Heart left ventricle (tissue), 16 donors: ENCODE measurements at regions not wholly inside any gene's neighbourhood (a gene's known extent, or its start where the extent isn't known, plus 50 kb on each side); places are given as distances from the start of the nearest gene placed in this dataset.

Source experiments
- ATAC-seq, 4 donors: fragments of 200-7000 bp; cut with Tn5 transposase; one replicate each; pipeline ENCODE4 v1.9.1; 2020 to 2022; ENCODE audit warnings: moderate library complexity in 4 of 4, mild to moderate bottlenecking in 3 of 4, moderate number of reproducible peaks in 1 of 4
- DNase-seq, 5 donors: peaks; one replicate each; pipeline ENCODE4 v3.0.0-alpha.2; 2020
- H3K27ac ChIP-seq, 12 donors: fragments of 200-600 bp; sonication (generic) in 4 of 12; one replicate each; pipeline versions ENCODE4 v1.5.0 to v1.8.0; 2016 to 2022; ENCODE audit warnings: mild to moderate bottlenecking in 2 of 12
- H3K27me3 ChIP-seq, 9 donors: fragments of 200-600 bp; sonication (generic) in 2 of 9; one replicate each; pipeline versions ENCODE4 v1.5.1 to v1.8.0; 2016 to 2022; ENCODE audit warnings: mild to moderate bottlenecking in 3 of 9
- H3K36me3 ChIP-seq, 9 donors: fragments of 200-600 bp; sonication (generic) in 2 of 9; one replicate each; pipeline versions ENCODE4 v1.5.0 to v1.8.0; 2018 to 2022; ENCODE audit warnings: mild to moderate bottlenecking in 2 of 9
- H3K4me1 ChIP-seq, 12 donors: fragments of 200-600 bp; sonication (generic) in 4 of 12; one replicate each; pipeline versions ENCODE4 v1.5.0 to v1.8.0; 2016 to 2022; ENCODE audit warnings: mild to moderate bottlenecking in 3 of 12
- H3K4me3 ChIP-seq, 12 donors: fragments of 200-600 bp; sonication (generic) in 4 of 12; one replicate each; pipeline versions ENCODE4 v1.5.0 to v1.8.0; 2017 to 2022; ENCODE audit warnings: mild to moderate bottlenecking in 9 of 12, moderate library complexity in 4 of 12
- H3K9me3 ChIP-seq, 12 donors: fragments of 200-600 bp; sonication (generic) in 4 of 12; one replicate each; pipeline versions ENCODE4 v1.5.0 to v1.8.0; 2016 to 2022; ENCODE audit warnings: mild to moderate bottlenecking in 1 of 12
- POLR2A ChIP-seq, 2 donors: fragments of 450-650 bp; IDR thresholded peaks; one replicate each; pipeline ENCODE4 v1.6.1; 2017; ENCODE audit warnings: antibody characterized with exemption in 2 of 2, mild to moderate bottlenecking in 2 of 2, moderate library complexity in 2 of 2
- WGBS, 4 donors: extraction: QIAGEN DNeasy Blood & Tissue Kit in 2 of 4; methylation state at CpG; one replicate each; pipeline versions ENCODE4 v1.1.5 to v1.1.7; 2013 to 2018; 5-methylcytosine and 5-hydroxymethylcytosine counted together
- intact Hi-C, 10 donors: fragments of 100-400 bp; cut with DNase I; formaldehyde crosslinking; loops; one replicate each; pipeline versions ENCODE4 v1.11.1 to v1.14.2; 2022
- TF ChIP-seq, protein P1 (sequence below), 12 donors: fragments of 200-600 bp; sonication (generic) in 4 of 12; IDR thresholded peaks; one replicate each; pipeline versions ENCODE4 v1.5.0 to v1.8.0; 2018 to 2022; ENCODE audit warnings: antibody characterized with exemption in 12 of 12, mild to moderate bottlenecking in 5 of 12
- donor health status: ischemic (EF 13 %, LVEDD 7.1; RV severe dilation, severe dysfunction).
- donor health status: healthy with polysubstance abuse.
- donor health status: DM: no; HTN: yes; CAD: no.
- donor health status: DM: no; HTN: no; CAD: no.
- donor health status: ischemic (EF 25% LVEDD 6.9; RV normal size, moderate dysfunction).
- donor health status: ischemic (EF 25% LVEDD 5.7; RV mildly dilated, moderate dysfunction).
- donor health status: healthy.
- donor health status: DM: yes; HTN: yes; CAD: no.
- donor health status: ischemic (EF 35%, LVEDD 5.7; RV mildly dilated, moderate dysfunction).
- donor health status: nonischemic (EF 11% LVEDD 7.7; RV severe dilation, severe dysfunction).
- donor health status: DM: yes; HTN: yes; CAD: no.
- donor health status: PGD.
- donor health status: ischemic (EF 29% LVEDD 5.4; RV normal size, mild dysfunction).
- donor health status: nonischemic (EF 23%, LVEDD 6.1; RV moderate dilation, normal function).

DNA sequence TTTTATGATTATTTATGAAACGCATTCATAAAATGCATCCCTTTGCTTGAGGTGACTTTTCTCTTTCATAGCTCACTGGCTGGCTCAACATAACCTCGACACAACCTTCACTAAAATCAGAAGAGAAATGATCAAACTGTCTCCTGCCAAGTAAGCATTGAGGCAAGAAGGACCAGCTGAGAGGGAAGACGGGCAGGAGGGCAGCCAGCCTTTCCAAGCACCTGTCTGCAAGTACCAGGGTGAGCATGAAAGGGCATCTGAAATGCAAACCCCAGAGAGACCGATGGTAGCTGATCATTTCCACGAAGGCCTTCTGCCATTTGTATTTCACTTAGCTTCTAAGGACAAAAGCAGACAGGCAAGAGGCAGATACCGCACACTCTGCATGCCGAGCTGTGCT, 52.1 kb upstream of the RPH3AL start:
- ATAC-seq (no peak), DNase-seq (no peak)
- intact Hi-C loops: no loop called here
- Histone ChIP-seq H3K4me3 (no peak overlapping the region), H3K36me3 (no peaks in the 10 kb centered on the region), H3K9me3 (no peaks in the 10 kb centered on the region), H3K27ac (no peak overlapping the region), H3K4me1 (peaks cover 0 to 5% (median 0%) of the 10 kb centered on the region in 12 donors), H3K27me3 (no peaks in the 10 kb centered on the region)
- 78 to 87% (median 84%) methylated on average over 7 of the region's 7 CpGs for WGBS, 4 donors
- TF ChIP-seq, protein P1, sequence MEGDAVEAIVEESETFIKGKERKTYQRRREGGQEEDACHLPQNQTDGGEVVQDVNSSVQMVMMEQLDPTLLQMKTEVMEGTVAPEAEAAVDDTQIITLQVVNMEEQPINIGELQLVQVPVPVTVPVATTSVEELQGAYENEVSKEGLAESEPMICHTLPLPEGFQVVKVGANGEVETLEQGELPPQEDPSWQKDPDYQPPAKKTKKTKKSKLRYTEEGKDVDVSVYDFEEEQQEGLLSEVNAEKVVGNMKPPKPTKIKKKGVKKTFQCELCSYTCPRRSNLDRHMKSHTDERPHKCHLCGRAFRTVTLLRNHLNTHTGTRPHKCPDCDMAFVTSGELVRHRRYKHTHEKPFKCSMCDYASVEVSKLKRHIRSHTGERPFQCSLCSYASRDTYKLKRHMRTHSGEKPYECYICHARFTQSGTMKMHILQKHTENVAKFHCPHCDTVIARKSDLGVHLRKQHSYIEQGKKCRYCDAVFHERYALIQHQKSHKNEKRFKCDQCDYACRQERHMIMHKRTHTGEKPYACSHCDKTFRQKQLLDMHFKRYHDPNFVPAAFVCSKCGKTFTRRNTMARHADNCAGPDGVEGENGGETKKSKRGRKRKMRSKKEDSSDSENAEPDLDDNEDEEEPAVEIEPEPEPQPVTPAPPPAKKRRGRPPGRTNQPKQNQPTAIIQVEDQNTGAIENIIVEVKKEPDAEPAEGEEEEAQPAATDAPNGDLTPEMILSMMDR (IDR thresholded peaks at IDR 0.05): no peak
- no peak for TF ChIP-seq POLR2A (IDR thresholded peaks at IDR 0.05)
